ENCODE measurements at regions not wholly inside any gene's neighbourhood (a gene's known extent, or its start where the extent isn't known, plus 50 kb on each side); places are given as distances from the start of the nearest gene placed in this dataset.

DNA sequence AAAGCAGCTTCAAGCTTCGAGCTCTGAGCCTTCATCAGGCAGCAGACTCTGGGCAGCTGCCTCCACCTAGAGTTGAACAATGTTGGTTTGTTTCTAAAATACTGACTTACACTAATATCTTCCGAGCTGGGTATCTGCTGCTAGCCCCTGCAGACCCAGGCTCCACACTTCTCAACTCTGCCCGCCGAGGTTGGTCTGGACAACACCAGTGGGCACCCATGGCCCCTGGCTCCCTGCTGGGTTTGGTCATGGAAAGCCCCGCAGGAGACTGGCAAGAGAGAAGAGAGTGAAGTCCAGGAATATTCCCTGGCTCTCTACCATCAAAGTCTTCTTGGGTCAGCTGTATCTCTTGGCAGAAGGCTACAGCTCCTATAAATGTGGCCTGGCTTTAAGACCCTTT is 214.2 kb upstream of the TMEM132C start:
- no peaks in the 10 kb centered on the region for H3K36me3 Mint-ChIP-seq (ENCODE audit: insufficient read depth)
- H3K4me1 Mint-ChIP-seq (ENCODE audit: low read depth): peaks cover 2% of the 10 kb centered on the region
- H3K9me3 Mint-ChIP-seq (ENCODE audit: low read depth): no peaks in the 10 kb centered on the region
- TF ChIP-seq, protein P1, sequence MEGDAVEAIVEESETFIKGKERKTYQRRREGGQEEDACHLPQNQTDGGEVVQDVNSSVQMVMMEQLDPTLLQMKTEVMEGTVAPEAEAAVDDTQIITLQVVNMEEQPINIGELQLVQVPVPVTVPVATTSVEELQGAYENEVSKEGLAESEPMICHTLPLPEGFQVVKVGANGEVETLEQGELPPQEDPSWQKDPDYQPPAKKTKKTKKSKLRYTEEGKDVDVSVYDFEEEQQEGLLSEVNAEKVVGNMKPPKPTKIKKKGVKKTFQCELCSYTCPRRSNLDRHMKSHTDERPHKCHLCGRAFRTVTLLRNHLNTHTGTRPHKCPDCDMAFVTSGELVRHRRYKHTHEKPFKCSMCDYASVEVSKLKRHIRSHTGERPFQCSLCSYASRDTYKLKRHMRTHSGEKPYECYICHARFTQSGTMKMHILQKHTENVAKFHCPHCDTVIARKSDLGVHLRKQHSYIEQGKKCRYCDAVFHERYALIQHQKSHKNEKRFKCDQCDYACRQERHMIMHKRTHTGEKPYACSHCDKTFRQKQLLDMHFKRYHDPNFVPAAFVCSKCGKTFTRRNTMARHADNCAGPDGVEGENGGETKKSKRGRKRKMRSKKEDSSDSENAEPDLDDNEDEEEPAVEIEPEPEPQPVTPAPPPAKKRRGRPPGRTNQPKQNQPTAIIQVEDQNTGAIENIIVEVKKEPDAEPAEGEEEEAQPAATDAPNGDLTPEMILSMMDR (IDR thresholded peaks at IDR 0.05; ENCODE audit: unreplicated experiment): no peak
- no peak for DNase-seq (ENCODE audit: low spot score, unreplicated experiment)
- H3K27ac Mint-ChIP-seq: no peak overlapping the region
- H3K27me3 Mint-ChIP-seq: peaks cover 19% of the 10 kb centered on the region
- H3K4me3 Mint-ChIP-seq (ENCODE audit: low read depth): no peak overlapping the region

DNA sequence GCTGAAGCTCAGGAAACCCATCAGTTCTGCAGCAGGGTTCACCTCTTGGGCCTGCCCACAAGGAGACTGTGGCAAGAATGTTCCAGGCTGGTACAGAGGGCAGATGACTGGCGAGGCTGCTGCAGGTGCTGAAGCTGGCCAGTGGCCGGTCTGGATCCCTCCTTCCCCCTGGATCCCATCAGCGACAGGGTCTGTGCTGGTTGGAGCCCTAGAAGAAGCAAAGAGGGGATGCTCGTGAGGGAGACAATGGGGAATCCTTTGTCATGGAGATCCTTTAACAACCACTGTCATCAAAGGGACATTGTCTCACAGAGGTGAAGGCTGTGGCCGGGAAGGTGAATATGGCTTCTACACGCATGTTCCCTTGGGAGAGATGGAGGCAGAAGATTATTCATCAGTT is 211.4 kb upstream of the TMEM132C start:
- no peak overlapping the region for H3K4me3 Mint-ChIP-seq (ENCODE audit: low read depth)
- H3K27me3 Mint-ChIP-seq: peaks cover 5% of the 10 kb centered on the region
- H3K36me3 Mint-ChIP-seq (ENCODE audit: insufficient read depth): no peaks in the 10 kb centered on the region
- DNase-seq (ENCODE audit: low spot score, unreplicated experiment): no peak
- no peaks in the 10 kb centered on the region for H3K9me3 Mint-ChIP-seq (ENCODE audit: low read depth)
- no peak overlapping the region for H3K27ac Mint-ChIP-seq
- TF ChIP-seq, protein P1 (IDR thresholded peaks at IDR 0.05; ENCODE audit: unreplicated experiment): no peak
- peaks cover 2% of the 10 kb centered on the region for H3K4me1 Mint-ChIP-seq (ENCODE audit: low read depth)

DNA sequence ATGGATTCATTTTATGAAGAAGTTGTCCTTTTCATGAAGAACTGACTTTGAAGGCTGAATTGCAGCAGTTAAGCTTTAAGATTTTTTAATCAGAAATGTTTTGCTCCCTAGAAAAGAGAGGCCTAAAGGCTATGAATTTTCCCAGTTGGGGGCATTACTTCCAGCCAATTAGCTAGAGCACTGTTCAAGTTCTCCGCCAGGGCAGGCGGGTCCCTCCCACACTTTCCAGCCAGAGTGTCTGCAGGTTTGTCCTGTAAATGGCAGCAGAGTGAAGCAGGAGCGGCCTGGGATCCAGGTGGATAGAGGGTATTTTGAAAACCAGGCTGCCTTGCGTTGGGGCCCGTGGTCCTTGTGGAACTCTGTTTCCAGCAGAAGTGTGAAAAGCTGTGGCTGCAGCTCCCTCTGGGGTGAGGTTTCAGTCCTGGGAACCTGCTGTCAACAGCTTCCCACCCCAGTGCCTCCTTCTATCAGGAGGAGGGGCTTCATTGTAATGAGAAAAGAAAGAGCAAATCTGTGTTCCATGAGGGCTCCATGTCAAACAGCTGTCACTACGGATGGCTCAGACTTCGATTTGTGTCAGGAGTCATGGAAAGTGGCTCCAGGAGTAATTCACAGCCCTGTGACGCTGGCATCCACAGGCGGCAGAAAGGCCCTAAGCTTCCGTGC is 210.7 kb upstream of the TMEM132C start:
- H3K27ac Mint-ChIP-seq: no peak overlapping the region
- peaks cover 2% of the 10 kb centered on the region for H3K4me1 Mint-ChIP-seq (ENCODE audit: low read depth)
- no peaks in the 10 kb centered on the region for H3K36me3 Mint-ChIP-seq (ENCODE audit: insufficient read depth)
- DNase-seq (ENCODE audit: low spot score, unreplicated experiment): no peak
- peaks cover 5% of the 10 kb centered on the region for H3K27me3 Mint-ChIP-seq
- TF ChIP-seq, protein P1 (IDR thresholded peaks at IDR 0.05; ENCODE audit: unreplicated experiment): no peak
- H3K9me3 Mint-ChIP-seq (ENCODE audit: low read depth): no peaks in the 10 kb centered on the region
- no peak overlapping the region for H3K4me3 Mint-ChIP-seq (ENCODE audit: low read depth)

DNA sequence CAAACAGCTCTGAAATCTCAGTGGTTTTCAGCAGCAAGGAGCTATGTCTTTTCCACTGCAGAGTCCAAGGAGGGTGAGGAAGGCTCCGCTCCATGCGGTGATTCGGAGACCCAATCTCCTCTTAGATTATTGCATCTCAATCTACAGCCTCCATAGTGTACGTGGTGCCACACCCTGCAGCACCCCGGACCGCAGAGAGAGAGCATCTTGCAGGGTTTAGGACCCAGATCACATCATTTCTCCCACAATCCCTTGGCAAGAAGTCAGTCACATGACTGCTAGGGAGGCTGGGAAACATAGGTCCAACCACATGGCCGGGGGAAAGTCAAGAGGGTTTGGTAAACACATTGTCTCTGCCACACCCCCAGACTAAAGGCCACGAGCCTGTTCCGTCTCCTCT is 209.4 kb upstream of the TMEM132C start:
- peaks cover 5% of the 10 kb centered on the region for H3K27me3 Mint-ChIP-seq
- H3K36me3 Mint-ChIP-seq (ENCODE audit: insufficient read depth): no peaks in the 10 kb centered on the region
- TF ChIP-seq, protein P1 (IDR thresholded peaks at IDR 0.05; ENCODE audit: unreplicated experiment): no peak
- peaks cover 2% of the 10 kb centered on the region for H3K4me1 Mint-ChIP-seq (ENCODE audit: low read depth)
- no peaks in the 10 kb centered on the region for H3K9me3 Mint-ChIP-seq (ENCODE audit: low read depth)
- no peak overlapping the region for H3K27ac Mint-ChIP-seq
- DNase-seq (ENCODE audit: low spot score, unreplicated experiment): no peak
- no peak overlapping the region for H3K4me3 Mint-ChIP-seq (ENCODE audit: low read depth)

DNA sequence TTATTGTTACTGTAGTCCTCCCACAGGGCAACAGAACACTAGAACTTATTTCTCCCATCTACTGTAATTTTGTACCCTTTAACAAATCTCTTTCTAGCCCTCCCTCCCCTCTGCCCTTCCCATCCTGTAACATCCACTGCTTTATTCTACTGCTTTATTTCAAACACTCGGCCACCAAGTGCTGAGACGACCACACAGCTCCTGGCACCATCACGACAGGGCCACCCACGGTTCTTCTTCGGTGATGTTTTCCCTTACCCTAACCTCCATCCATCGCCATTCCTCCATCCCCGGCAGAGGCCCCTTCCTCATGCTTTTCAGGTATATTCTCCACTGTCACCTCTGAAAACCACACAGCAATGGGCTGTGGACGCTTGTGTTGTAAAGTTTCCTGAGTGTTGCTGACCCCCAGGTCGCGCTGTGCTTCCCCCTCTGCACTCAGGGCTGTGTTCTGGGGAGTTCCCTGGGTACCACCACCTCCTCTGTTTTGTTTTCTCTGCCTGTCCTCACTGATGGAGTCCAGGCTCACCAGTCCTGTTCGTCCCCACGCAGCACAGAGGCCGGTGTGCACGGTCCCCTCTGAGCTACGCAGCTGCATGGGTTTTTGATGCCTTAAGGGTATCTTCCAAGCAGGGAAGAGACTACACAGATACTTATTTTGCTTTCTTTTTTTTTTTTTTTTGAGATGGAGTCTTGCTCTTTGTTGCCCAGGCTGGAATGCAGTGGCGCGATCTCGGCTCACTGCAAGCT is 207.2 kb upstream of the TMEM132C start:
- Mint-ChIP-seq H3K4me3 (ENCODE audit: low read depth) (no peak overlapping the region), H3K36me3 (ENCODE audit: insufficient read depth) (no peaks in the 10 kb centered on the region), H3K9me3 (ENCODE audit: low read depth) (no peaks in the 10 kb centered on the region), H3K27ac (no peak overlapping the region), H3K27me3 (peaks cover 3% of the 10 kb centered on the region), H3K4me1 (ENCODE audit: low read depth) (peaks cover 2% of the 10 kb centered on the region)
- no peak for DNase-seq (ENCODE audit: low spot score, unreplicated experiment)
- TF ChIP-seq, protein P1 (IDR thresholded peaks at IDR 0.05; ENCODE audit: unreplicated experiment): no peak

All from progenitor cell of endocrine pancreas (in vitro differentiated cells).